Rectal smooth muscle tissue (tissue), 1 donor: ENCODE measurements at regions not wholly inside any gene's neighbourhood (a gene's known extent, or its start where the extent isn't known, plus 50 kb on each side); places are given as distances from the start of the nearest gene placed in this dataset.
A peak's percentile ranks its signal among the peaks of the same experiment; 100 is the strongest.
"Not testable (repeated sequence)": the region's sequence is repeated elsewhere in the genome, so short reads cannot be mapped to it uniquely, and the experiment has no call there.

Source experiments
- H3K27ac ChIP-seq: one replicate; pipeline ENCODE4 v1.7.0; 2013; ENCODE audit warnings: low read depth, low read length, inconsistent platforms
- H3K27me3 ChIP-seq: one replicate; pipeline ENCODE4 v1.7.0; 2013; ENCODE audit warnings: low read length; ENCODE audit not compliant: control insufficient read depth, insufficient read depth
- H3K36me3 ChIP-seq: one replicate; pipeline ENCODE4 v1.7.0; 2013; ENCODE audit warnings: low read length; ENCODE audit not compliant: control insufficient read depth, insufficient read depth
- H3K4me1 ChIP-seq: one replicate; pipeline ENCODE4 v1.7.0; 2013; ENCODE audit warnings: low read length; ENCODE audit not compliant: control insufficient read depth, insufficient read depth
- H3K4me3 ChIP-seq: one replicate; pipeline ENCODE4 v1.7.0; 2013; ENCODE audit warnings: low read length
- H3K9ac ChIP-seq: one replicate; pipeline ENCODE4 v1.7.0; 2013; ENCODE audit warnings: low read length

GRCh38 chr3:126292318-126293070 lies 64.7 kb downstream of the KLF15 start:
- H3K4me1 ChIP-seq: no peaks in the 10 kb centered on the region
- H3K9ac ChIP-seq: no peak overlapping the region
- peaks cover 2% of the 10 kb centered on the region for H3K27me3 ChIP-seq
- H3K4me3 ChIP-seq: no peak overlapping the region
- H3K27ac ChIP-seq: no peak overlapping the region
- no peaks in the 10 kb centered on the region for H3K36me3 ChIP-seq

- H3K4me1 ChIP-seq: peaks cover 3% of the 10 kb centered on the region
- H3K9ac ChIP-seq: no peak overlapping the region
These were observed 65.7 kb downstream of the KLF15 start for GRCh38 chr3:126291537-126291936.

GRCh38 chr3:126291061-126291460 lies 66.1 kb downstream of the KLF15 start:
- H3K4me1 ChIP-seq: peaks cover 3% of the 10 kb centered on the region
- H3K9ac ChIP-seq: no peak overlapping the region
- no peak overlapping the region for H3K4me3 ChIP-seq
- H3K27me3 ChIP-seq: peaks cover 2% of the 10 kb centered on the region
- H3K36me3 ChIP-seq: no peaks in the 10 kb centered on the region
- H3K27ac ChIP-seq: no peak overlapping the region

More at GRCh38 chr3:126291537-126291936, 65.7 kb downstream of the KLF15 start:
- no peak overlapping the region for H3K4me3 ChIP-seq
- H3K27me3 ChIP-seq: peaks cover 2% of the 10 kb centered on the region
- no peak overlapping the region for H3K27ac ChIP-seq
- H3K36me3 ChIP-seq: no peaks in the 10 kb centered on the region

DNA sequence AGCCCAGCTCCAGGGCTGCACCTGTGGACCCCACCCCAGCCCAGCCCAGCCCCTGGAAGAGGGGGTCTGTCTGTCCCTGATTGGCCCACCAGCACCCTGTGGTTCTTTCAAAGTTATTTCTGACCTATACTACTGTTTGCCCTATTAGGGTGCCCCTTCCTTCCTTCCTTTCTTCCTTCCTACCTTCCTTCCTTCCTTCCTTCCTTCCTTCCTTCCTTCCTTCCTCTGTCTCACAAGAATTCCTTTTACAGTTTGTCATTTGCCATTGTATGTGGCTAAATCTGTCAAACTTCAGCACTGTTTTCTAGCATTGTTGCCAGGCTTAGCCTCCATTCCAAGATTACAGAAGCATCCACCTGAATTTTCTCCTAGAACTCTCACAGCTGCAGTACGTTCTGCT lies 66.9 kb downstream of the KLF15 start:
- Histone ChIP-seq H3K4me1 (peaks cover 3% of the 10 kb centered on the region), H3K36me3 (no peaks in the 10 kb centered on the region), H3K9ac (no peak overlapping the region), H3K4me3 (no peak overlapping the region), H3K27me3 (peaks cover 2% of the 10 kb centered on the region), H3K27ac (no peak overlapping the region)

DNA sequence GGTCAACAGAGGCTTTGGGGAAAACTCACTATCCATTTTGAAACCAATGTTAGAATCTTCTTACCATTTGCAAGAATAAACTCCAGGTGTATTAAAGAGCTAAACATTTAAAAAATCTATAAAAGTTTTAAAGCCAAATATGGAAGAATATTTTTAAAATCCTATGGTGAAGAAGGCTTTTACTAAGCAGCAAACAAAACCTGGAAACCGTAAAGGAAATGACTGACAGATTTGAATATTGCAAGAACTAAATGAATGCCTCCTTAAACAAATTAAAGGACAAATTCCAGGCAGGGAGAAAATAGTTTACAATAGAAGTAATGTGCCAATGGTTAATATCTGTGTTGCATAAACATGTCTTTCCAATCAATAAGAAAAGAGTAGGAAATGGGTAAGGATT lies 68.1 kb downstream of the KLF15 start:
- peaks cover 2% of the 10 kb centered on the region for H3K27me3 ChIP-seq
- no peaks in the 10 kb centered on the region for H3K36me3 ChIP-seq
- H3K9ac ChIP-seq: no peak overlapping the region
- H3K4me3 ChIP-seq: no peak overlapping the region
- H3K27ac ChIP-seq: no peak overlapping the region
- peaks cover 3% of the 10 kb centered on the region for H3K4me1 ChIP-seq

DNA sequence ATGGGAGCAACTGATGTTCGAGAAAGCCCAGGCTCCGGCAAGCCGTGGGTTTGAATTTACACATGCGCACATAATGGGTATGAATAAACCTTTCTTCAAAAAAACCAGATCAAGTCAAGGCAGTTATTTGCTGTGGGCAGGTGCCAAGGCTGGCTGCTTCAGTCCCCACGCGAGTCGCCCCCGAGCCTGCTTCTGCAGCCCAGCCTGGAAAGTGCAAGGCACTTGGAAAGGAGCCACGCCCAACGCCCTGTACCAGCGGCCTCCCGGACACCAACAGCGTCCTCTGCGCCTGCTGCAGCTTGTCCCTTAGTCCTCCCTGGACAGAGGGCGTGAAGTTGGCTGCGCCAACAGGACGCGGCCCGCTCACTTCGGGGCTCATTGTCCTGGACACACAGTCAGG lies 68.9 kb downstream of the KLF15 start:
- Histone ChIP-seq H3K9ac (no peak overlapping the region), H3K27me3 (peaks cover 2% of the 10 kb centered on the region)

GRCh38 chr3:126287536-126288241 lies 69.5 kb downstream of the KLF15 start:
- peak overlapping the region; percentile 85 for H3K27ac ChIP-seq
- H3K36me3 ChIP-seq: no peaks in the 10 kb centered on the region
- peak overlapping the region; percentile 48 for H3K4me3 ChIP-seq
- H3K27me3 ChIP-seq: peaks cover 2% of the 10 kb centered on the region
- no peak overlapping the region for H3K9ac ChIP-seq
- H3K4me1 ChIP-seq: peaks cover 3% of the 10 kb centered on the region

More for the DNA sequence above, 68.9 kb downstream of the KLF15 start:
- Histone ChIP-seq H3K27ac (no peak overlapping the region), H3K4me3 (no peak overlapping the region), H3K36me3 (no peaks in the 10 kb centered on the region), H3K4me1 (peaks cover 3% of the 10 kb centered on the region)

GRCh38 chr3:126287171-126287535 lies 70.1 kb downstream of the KLF15 start:
- peak overlapping the region; percentile 48 for H3K4me3 ChIP-seq
- no peaks in the 10 kb centered on the region for H3K36me3 ChIP-seq
- peak overlapping the region; percentile 85 for H3K27ac ChIP-seq
- H3K4me1 ChIP-seq: peaks cover 3% of the 10 kb centered on the region
- peak overlapping the region; percentile 38 for H3K9ac ChIP-seq
- H3K27me3 ChIP-seq: peaks cover 2% of the 10 kb centered on the region

GRCh38 chr3:126285369-126285768 lies 71.8 kb downstream of the KLF15 start:
- Histone ChIP-seq H3K36me3 (no peaks in the 10 kb centered on the region), H3K4me1 (peaks cover 3% of the 10 kb centered on the region), H3K9ac (no peak overlapping the region), H3K4me3 (no peak overlapping the region), H3K27ac (no peak overlapping the region), H3K27me3 (no peaks in the 10 kb centered on the region)

- Histone ChIP-seq H3K9ac (no peak overlapping the region), H3K27ac (no peak overlapping the region), H3K4me1 (peaks cover 3% of the 10 kb centered on the region)
These were observed 72.8 kb downstream of the KLF15 start for GRCh38 chr3:126284258-126284904.

GRCh38 chr3:126283651-126284050 lies 73.6 kb downstream of the KLF15 start:
- H3K9ac ChIP-seq, H3K4me3 ChIP-seq, H3K4me1 ChIP-seq, H3K27ac ChIP-seq, H3K36me3 ChIP-seq, H3K27me3 ChIP-seq: not testable (repeated sequence)

More at GRCh38 chr3:126284258-126284904, 72.8 kb downstream of the KLF15 start:
- Histone ChIP-seq H3K36me3 (no peaks in the 10 kb centered on the region), H3K4me3 (no peak overlapping the region), H3K27me3 (no peaks in the 10 kb centered on the region)

DNA sequence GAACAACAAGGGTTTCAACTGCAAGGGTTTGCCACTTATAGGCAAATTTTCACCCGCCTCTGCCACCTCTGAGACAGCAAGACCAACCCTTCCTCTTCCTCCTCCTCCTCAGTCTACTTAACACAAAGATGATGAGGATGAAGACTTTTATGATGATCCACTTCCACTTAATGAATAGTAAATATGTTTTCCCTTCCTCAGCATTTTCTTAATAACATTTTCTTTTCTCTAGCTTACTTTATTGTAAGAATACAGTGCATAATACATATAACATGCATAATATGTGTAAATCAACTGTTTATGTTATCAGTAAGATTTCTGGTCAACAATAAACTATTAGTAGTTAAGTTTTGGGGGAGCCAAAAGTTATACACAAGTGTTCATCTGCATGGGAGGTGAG lies 77.4 kb downstream of the KLF15 start:
- no peaks in the 10 kb centered on the region for H3K4me1 ChIP-seq
- H3K4me3 ChIP-seq: no peak overlapping the region
- H3K27ac ChIP-seq: no peak overlapping the region
- no peaks in the 10 kb centered on the region for H3K27me3 ChIP-seq
- H3K36me3 ChIP-seq: no peaks in the 10 kb centered on the region
- H3K9ac ChIP-seq: no peak overlapping the region
